ENCODE measurements at regions not wholly inside any gene's neighbourhood (a gene's known extent, or its start where the extent isn't known, plus 50 kb on each side); places are given as distances from the start of the nearest gene placed in this dataset.

DNA sequence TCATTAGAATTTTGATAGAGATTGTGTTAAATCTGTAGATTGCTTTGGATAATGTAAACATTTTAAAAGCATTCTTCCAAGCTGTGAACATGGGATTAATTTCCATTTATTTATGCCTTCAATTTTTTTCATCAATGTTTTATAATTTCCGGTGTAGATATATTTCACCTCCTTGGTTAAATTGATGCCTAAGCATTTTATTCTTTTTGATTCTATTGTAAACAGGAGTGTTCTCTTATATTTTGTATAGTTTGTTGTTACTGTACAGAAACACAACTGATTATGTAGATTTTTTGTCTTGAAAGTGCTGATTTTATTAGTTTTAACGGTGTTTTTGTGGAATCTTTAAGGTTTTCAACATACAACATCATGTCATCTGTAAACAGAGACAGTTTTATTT, 355.0 kb downstream of the EDEM1 start:
- TF ChIP-seq, protein P1, sequence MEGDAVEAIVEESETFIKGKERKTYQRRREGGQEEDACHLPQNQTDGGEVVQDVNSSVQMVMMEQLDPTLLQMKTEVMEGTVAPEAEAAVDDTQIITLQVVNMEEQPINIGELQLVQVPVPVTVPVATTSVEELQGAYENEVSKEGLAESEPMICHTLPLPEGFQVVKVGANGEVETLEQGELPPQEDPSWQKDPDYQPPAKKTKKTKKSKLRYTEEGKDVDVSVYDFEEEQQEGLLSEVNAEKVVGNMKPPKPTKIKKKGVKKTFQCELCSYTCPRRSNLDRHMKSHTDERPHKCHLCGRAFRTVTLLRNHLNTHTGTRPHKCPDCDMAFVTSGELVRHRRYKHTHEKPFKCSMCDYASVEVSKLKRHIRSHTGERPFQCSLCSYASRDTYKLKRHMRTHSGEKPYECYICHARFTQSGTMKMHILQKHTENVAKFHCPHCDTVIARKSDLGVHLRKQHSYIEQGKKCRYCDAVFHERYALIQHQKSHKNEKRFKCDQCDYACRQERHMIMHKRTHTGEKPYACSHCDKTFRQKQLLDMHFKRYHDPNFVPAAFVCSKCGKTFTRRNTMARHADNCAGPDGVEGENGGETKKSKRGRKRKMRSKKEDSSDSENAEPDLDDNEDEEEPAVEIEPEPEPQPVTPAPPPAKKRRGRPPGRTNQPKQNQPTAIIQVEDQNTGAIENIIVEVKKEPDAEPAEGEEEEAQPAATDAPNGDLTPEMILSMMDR (IDR thresholded peaks at IDR 0.05; ENCODE audit: low read depth, low read length), result no peak
- Histone ChIP-seq H3K27me3 (no peaks in the 10 kb centered on the region), H3K4me3 (ENCODE audit: low read depth, low read length) (no peak overlapping the region), H3K4me1 (no peaks in the 10 kb centered on the region), H3K36me3 (no peaks in the 10 kb centered on the region), H3K9me3 (no peaks in the 10 kb centered on the region)
- no peak for DNase-seq

DNA sequence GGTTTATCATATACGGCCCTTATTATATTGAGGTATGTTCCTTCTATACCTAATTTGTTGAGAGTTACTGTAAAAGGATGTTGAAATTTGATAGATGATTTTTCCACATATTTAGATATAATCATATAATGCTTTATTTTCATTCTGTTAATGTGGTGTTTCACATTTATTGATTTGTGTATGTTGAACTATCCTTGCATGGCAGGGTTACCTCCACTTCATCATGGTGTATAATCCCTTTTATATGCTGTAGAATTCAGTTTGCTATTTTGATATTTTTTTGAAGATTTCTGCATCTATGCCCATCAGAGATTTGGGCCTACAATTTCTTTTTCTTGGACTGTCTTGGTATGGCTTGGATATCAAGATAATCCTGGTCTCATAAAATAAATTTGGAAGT, 355.5 kb downstream of the EDEM1 start:
- H3K4me1 ChIP-seq, result no peaks in the 10 kb centered on the region
- no peaks in the 10 kb centered on the region for H3K36me3 ChIP-seq
- DNase-seq, result no peak
- no peaks in the 10 kb centered on the region for H3K27me3 ChIP-seq
- no peak overlapping the region for H3K4me3 ChIP-seq (ENCODE audit: low read depth, low read length)
- H3K9me3 ChIP-seq, result no peaks in the 10 kb centered on the region
- TF ChIP-seq, protein P1 (IDR thresholded peaks at IDR 0.05; ENCODE audit: low read depth, low read length), result no peak

DNA sequence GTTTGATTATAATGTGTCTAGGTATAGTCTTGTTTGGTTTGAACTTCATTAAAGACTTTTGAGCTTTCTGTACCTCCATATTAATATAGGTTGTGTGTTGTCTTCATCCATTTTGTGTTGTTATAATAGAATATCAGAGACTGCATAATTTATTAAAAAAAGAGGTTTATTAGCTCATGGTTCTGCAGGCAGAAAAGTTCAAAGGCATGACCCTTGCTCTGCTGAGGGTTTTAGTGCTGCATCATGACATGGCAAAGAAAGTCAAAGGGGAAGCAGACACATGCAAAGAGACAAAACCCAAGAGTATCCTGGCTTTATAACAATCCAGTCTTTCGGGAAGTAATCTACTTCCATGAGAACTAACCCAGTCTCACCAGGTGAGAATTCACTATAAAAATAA, 358.2 kb downstream of the EDEM1 start:
- H3K4me1 ChIP-seq, result no peaks in the 10 kb centered on the region
- no peak for DNase-seq
- H3K27me3 ChIP-seq, result no peaks in the 10 kb centered on the region
- no peaks in the 10 kb centered on the region for H3K36me3 ChIP-seq
- H3K4me3 ChIP-seq (ENCODE audit: low read depth, low read length), result no peak overlapping the region
- no peaks in the 10 kb centered on the region for H3K9me3 ChIP-seq
- TF ChIP-seq, protein P1 (IDR thresholded peaks at IDR 0.05; ENCODE audit: low read depth, low read length), result no peak

DNA sequence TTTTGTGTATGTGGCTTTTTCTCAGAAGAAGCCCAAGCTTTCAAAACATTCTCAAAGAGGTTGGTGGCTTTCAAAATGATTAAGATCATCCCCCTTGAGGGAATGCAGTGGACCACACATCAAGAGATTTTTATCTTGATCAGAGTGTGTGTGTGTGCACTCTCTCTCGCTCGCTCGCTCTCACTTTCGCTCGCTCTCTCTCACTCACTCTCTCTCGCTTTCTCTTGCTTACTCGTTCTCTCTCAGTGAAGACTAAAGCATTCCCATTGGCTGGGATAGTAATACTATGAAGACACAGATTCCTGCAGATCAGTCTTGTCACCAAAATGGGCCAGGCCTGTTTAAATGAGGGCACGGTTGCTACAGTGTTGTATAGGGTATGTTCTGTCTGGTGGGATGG, 365.7 kb downstream of the EDEM1 start:
- Histone ChIP-seq H3K9me3 (no peaks in the 10 kb centered on the region), H3K27me3 (no peaks in the 10 kb centered on the region), H3K4me1 (no peaks in the 10 kb centered on the region), H3K36me3 (no peaks in the 10 kb centered on the region), H3K4me3 (ENCODE audit: low read depth, low read length) (no peak overlapping the region)
- DNase-seq, result no peak
- TF ChIP-seq, protein P1 (IDR thresholded peaks at IDR 0.05; ENCODE audit: low read depth, low read length), result no peak

- Histone ChIP-seq H3K4me3 (ENCODE audit: low read depth, low read length) (no peak overlapping the region), H3K4me1 (no peaks in the 10 kb centered on the region), H3K36me3 (no peaks in the 10 kb centered on the region), H3K9me3 (no peaks in the 10 kb centered on the region), H3K27me3 (no peaks in the 10 kb centered on the region)
- TF ChIP-seq, protein P1 (IDR thresholded peaks at IDR 0.05; ENCODE audit: low read depth, low read length), result no peak
- no peak for DNase-seq
Observed at GRCh38 chr3:5554245-5554747, 366.8 kb downstream of the EDEM1 start.

- Histone ChIP-seq H3K9me3 (no peaks in the 10 kb centered on the region), H3K4me3 (ENCODE audit: low read depth, low read length) (no peak overlapping the region), H3K4me1 (no peaks in the 10 kb centered on the region), H3K36me3 (no peaks in the 10 kb centered on the region), H3K27me3 (no peaks in the 10 kb centered on the region)
- TF ChIP-seq, protein P1 (IDR thresholded peaks at IDR 0.05; ENCODE audit: low read depth, low read length), result no peak
- no peak for DNase-seq
Observed at GRCh38 chr3:5560199-5560598, 372.7 kb downstream of the EDEM1 start.
